Astrocyte (in vitro differentiated cells and primary cell): ENCODE measurements at regions not wholly inside any gene's neighbourhood (a gene's known extent, or its start where the extent isn't known, plus 50 kb on each side); places are given as distances from the start of the nearest gene placed in this dataset.

Experiments
- DNase-seq: peaks from one replicate; pipeline ENCODE4 v3.0.0-alpha.2; 2010; ENCODE audit warnings: low read depth
- FAIRE-seq: peaks from 2 replicates; lab custom pipeline; 2011; peaks lifted over from hg19 to GRCh38; lab: Jason Lieb, UNC
- H2AFZ ChIP-seq: 2 replicates; pipeline ENCODE4 v1.6.0; 2012; ENCODE audit warnings: low read depth, low read length, inconsistent platforms
- H3K27ac ChIP-seq: 2 replicates; pipeline ENCODE4 v1.5.1; 2011; ENCODE audit warnings: low read depth, low read length, inconsistent platforms
- H3K27me3 ChIP-seq: 2 replicates; pipeline ENCODE4 v1.6.0; 2011; ENCODE audit warnings: low read length, inconsistent platforms; ENCODE audit not compliant: insufficient read depth
- H3K36me3 ChIP-seq: 2 replicates; pipeline ENCODE4 v1.5.1; 2011; ENCODE audit warnings: low read length, inconsistent platforms; ENCODE audit not compliant: insufficient read depth
- H3K4me1 ChIP-seq: 2 replicates; pipeline ENCODE4 v1.5.1; 2011; ENCODE audit warnings: low read length, inconsistent platforms; ENCODE audit not compliant: insufficient read depth
- H3K4me2 ChIP-seq: 2 replicates; pipeline ENCODE4 v1.6.0; 2012; ENCODE audit warnings: low read length, inconsistent platforms
- H3K4me3 ChIP-seq: 2 replicates; pipeline ENCODE4 v1.5.1; 2011; ENCODE audit warnings: low read depth, mild to moderate bottlenecking, low read length, inconsistent platforms; ENCODE audit not compliant: insufficient read depth
- H3K79me2 ChIP-seq: 2 replicates; pipeline ENCODE4 v1.6.0; 2012; ENCODE audit warnings: mild to moderate bottlenecking, low read length, inconsistent platforms; ENCODE audit not compliant: insufficient read depth
- H3K9ac ChIP-seq: 2 replicates; pipeline ENCODE4 v1.6.0; 2012; ENCODE audit warnings: mild to moderate bottlenecking, low read length, inconsistent platforms
- H3K9me3 ChIP-seq: 2 replicates; pipeline ENCODE4 v1.5.1; 2012; ENCODE audit warnings: low read depth, mild to moderate bottlenecking, low read length, inconsistent platforms; ENCODE audit not compliant: insufficient read depth
- H4K20me1 ChIP-seq: 2 replicates; pipeline ENCODE4 v1.6.0; 2012; ENCODE audit warnings: low read length, inconsistent platforms; ENCODE audit not compliant: insufficient read depth
- H3K27ac Mint-ChIP-seq: one replicate; pipeline ENCODE4 v1.8.0; 2021; ENCODE audit warnings: mild to moderate bottlenecking, mixed read lengths; ENCODE audit not compliant: unreplicated experiment
- H3K27me3 Mint-ChIP-seq: one replicate; pipeline ENCODE4 v1.8.0; 2021; ENCODE audit warnings: low read depth, mixed read lengths; ENCODE audit not compliant: unreplicated experiment
- H3K36me3 Mint-ChIP-seq: one replicate; pipeline ENCODE4 v1.8.0; 2021; ENCODE audit warnings: low read depth, mixed read lengths; ENCODE audit not compliant: unreplicated experiment
- H3K4me1 Mint-ChIP-seq: one replicate; pipeline ENCODE4 v1.8.0; 2021; ENCODE audit warnings: low read depth, mixed read lengths; ENCODE audit not compliant: unreplicated experiment
- H3K4me3 Mint-ChIP-seq: one replicate; pipeline ENCODE4 v1.8.0; 2021; ENCODE audit warnings: mild to moderate bottlenecking, moderate library complexity, mixed read lengths; ENCODE audit not compliant: unreplicated experiment
- H3K9me3 Mint-ChIP-seq: one replicate; pipeline ENCODE4 v1.8.0; 2021; ENCODE audit warnings: mild to moderate bottlenecking, mixed read lengths; ENCODE audit not compliant: unreplicated experiment
- CTCF ChIP-seq: IDR thresholded peaks from 2 replicates; pipeline ENCODE4 v1.5.1; 2011; ENCODE audit warnings: low read depth, mild to moderate bottlenecking, inconsistent platforms, low read length, moderate library complexity; ENCODE audit not compliant: insufficient read depth
- EZH2 ChIP-seq: IDR thresholded peaks from 2 replicates; pipeline ENCODE4 v1.6.1; 2012; ENCODE audit warnings: mild to moderate bottlenecking, low read length, inconsistent platforms; ENCODE audit not compliant: insufficient read depth

DNA sequence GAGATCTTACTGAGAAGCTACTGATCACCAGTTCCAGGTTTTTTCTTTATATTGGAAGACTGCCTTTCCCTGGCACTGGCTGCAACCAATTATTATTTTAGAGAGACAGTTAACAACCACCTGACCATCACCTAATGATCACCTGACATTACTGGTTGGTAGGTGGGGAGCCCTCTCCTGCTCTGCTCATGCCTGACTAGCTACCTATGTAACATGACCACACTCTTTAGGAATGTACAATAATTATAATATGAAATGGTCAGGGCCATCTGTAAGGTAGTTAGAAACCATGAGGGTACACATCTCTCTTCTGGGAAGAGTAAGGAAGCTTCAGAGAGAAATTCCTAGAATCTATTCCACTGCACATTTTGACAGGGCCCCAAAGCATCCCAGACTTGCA is 59.0 kb upstream of the SCEL start:
- Histone ChIP-seq H4K20me1 (no peaks in the 10 kb centered on the region), H3K4me3 (no peak overlapping the region), H3K36me3 (no peaks in the 10 kb centered on the region), H3K4me2 (no peak overlapping the region), H3K4me1 (no peaks in the 10 kb centered on the region), H3K27ac (no peak overlapping the region), H3K9ac (no peak overlapping the region), H2AFZ (no peak overlapping the region), H3K79me2 (no peaks in the 10 kb centered on the region), H3K27me3 (no peaks in the 10 kb centered on the region), H3K9me3 (no peaks in the 10 kb centered on the region)
- no peaks in the 10 kb centered on the region for H3K27me3 Mint-ChIP-seq
- no peak overlapping the region for H3K4me3 Mint-ChIP-seq
- H3K36me3 Mint-ChIP-seq = no peaks in the 10 kb centered on the region
- no peaks in the 10 kb centered on the region for H3K9me3 Mint-ChIP-seq
- TF ChIP-seq EZH2 = no peak
- no peak for TF ChIP-seq CTCF
- FAIRE-seq = no peak
- H3K27ac Mint-ChIP-seq = no peak overlapping the region
- H3K4me1 Mint-ChIP-seq = peaks cover 4% of the 10 kb centered on the region
- DNase-seq = no peak

- TF ChIP-seq EZH2 (no peak), CTCF (no peak)
- Mint-ChIP-seq H3K27me3 (no peaks in the 10 kb centered on the region), H3K4me1 (peaks cover 4% of the 10 kb centered on the region), H3K4me3 (no peak overlapping the region), H3K9me3 (no peaks in the 10 kb centered on the region), H3K36me3 (no peaks in the 10 kb centered on the region), H3K27ac (no peak overlapping the region)
- Histone ChIP-seq H4K20me1 (no peaks in the 10 kb centered on the region), H3K9me3 (no peaks in the 10 kb centered on the region), H3K36me3 (no peaks in the 10 kb centered on the region), H3K79me2 (no peaks in the 10 kb centered on the region), H3K4me2 (no peak overlapping the region), H3K27me3 (no peaks in the 10 kb centered on the region), H3K4me1 (no peaks in the 10 kb centered on the region), H3K27ac (no peak overlapping the region), H3K9ac (no peak overlapping the region), H3K4me3 (no peak overlapping the region), H2AFZ (no peak overlapping the region)
- FAIRE-seq = no peak
- DNase-seq = no peak
Observed at GRCh38 chr13:77475345-77476084, 60.0 kb upstream of the SCEL start.

DNA sequence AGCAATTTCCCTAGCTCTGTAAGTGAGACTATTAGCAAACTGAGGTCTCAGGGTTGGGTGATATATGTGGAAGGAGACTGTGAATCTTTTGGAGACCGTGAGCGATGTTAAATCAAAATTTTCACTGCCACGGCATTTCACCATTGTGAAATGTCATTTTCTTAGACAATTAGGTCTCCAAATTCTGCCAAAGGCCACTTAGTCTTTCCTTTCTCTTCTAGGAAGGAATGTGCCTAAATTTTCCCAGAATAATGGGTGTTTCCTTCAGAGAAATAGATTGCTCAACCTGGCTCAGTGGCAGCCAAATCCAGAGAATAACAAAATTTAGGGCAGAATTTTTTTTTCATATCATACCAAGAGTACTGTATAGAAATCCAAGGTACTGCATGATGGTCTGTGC is 64.5 kb upstream of the SCEL start:
- Histone ChIP-seq H3K27ac (no peak overlapping the region), H3K36me3 (no peaks in the 10 kb centered on the region), H3K4me3 (no peak overlapping the region), H3K4me1 (no peaks in the 10 kb centered on the region), H3K9ac (no peak overlapping the region), H3K27me3 (no peaks in the 10 kb centered on the region), H2AFZ (no peak overlapping the region), H3K9me3 (no peaks in the 10 kb centered on the region), H4K20me1 (no peaks in the 10 kb centered on the region), H3K4me2 (no peak overlapping the region), H3K79me2 (no peaks in the 10 kb centered on the region)
- Mint-ChIP-seq H3K4me1 (no peaks in the 10 kb centered on the region), H3K9me3 (no peaks in the 10 kb centered on the region), H3K27me3 (no peaks in the 10 kb centered on the region), H3K36me3 (no peaks in the 10 kb centered on the region), H3K4me3 (no peak overlapping the region), H3K27ac (no peak overlapping the region)
- FAIRE-seq = no peak
- no peak for DNase-seq
- TF ChIP-seq CTCF (no peak), EZH2 (no peak)
